ENCODE measurements at regions not wholly inside any gene's neighbourhood (a gene's known extent, or its start where the extent isn't known, plus 50 kb on each side); places are given as distances from the start of the nearest gene placed in this dataset.

DNA sequence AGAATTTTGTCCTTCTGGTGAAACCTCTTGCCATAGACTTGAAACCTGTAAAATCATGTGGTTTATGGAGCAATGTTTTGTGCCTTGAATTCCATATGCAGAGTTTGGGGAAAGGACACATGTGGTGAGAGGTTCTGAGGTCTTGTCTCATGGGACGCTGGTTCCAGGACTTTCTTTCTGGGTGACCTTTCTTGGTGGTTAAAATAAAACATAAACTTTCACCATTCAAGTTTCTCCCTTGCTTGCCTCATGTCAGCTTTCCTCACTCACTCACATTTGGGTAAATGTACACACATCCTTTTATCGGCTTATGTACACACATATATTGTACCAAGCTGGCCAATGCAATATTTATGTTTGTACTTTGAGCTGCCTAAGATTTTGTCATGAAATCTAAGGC lies 144.9 kb upstream of the CELF2 start:
- DNase-seq, result no peak

DNA sequence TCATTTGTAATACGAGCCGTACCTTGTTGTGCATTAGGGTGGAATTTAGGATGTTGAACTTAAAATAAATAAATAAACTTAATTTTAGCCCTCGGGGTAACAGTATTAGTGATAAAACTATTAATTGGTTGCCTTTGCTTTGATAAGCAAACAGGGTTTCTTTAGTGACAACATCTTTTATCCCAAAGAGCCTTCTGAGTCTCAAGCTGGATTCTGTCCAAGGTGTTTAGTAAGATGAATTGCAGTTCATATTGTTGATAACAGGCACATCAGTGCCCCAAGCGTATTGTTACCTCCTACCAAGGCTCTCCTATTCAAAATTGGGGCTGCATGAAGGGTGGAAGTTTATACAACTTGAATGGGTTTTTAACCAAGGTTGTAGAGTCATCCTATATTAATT lies 144.4 kb upstream of the CELF2 start:
- no peak for DNase-seq

DNA sequence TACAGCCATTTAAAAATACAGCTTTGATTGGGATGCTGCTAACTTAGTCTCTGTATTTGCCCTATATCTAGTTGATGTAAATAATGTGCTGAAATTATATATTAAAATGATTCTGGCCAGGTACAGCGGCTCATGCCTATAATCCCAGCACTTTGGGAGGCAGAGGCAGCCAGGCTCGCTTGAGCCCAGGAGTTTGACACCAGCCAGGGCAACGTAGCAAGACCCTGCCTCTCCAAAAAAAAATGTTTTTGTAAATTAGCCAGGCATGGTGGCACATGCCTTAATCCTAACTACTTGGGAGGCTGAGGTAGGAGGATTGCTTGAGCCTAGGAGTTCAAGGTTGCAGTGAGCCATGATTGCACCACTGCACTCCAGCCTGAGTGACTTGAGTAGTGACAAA lies 143.8 kb upstream of the CELF2 start:
- DNase-seq, result no peak

DNA sequence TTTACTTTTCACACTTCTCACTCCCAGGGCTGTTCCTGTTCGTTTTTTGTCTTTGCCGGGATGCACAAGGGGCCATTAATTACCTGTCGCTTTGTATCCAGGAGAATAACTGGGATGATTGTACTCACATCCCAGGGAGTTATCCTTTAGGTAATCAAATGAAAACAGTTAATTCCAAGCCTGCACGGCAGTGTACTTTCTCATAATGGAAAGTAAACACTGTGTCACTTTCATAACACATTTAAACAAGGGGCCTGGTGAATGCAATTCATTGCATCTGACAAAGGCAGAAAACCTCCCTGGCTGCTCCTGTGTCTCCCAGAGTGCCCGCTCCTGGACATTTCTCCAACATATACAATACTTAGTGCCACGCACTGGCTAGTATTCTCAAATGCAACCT lies 138.7 kb upstream of the CELF2 start:
- no peak for DNase-seq

DNA sequence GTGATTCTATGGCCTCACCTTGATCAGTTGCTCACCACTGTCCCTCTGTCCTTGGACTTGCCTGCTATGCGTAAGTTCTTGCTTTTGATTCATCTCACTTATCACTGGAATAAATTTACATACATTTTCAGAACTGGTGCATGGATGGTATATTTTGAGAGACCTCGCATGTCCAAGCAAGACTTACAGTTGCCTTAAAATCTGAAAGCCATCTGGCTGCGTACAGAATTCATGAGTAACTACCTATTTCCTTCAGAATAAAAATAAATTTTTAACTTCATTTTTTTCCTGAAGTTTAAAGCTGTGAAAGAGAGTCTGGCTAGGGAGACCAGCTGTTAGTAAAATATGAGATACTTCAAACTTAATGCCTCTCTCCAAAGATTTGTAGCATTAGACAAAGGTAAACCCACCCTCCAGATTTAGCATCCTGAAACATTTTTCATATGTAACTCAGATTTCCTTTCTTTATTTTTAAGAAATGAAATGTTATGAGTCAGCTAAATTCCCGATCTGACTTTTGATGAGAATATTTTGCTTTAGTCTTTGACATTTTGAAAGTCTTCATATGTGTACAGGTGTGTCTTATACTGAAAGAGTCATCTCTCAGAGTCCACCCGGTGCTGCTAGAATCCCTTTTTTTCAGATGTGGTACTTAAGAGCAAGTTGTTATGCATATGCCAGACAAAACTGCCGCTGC lies 136.4 kb upstream of the CELF2 start:
- no peak for DNase-seq

DNA sequence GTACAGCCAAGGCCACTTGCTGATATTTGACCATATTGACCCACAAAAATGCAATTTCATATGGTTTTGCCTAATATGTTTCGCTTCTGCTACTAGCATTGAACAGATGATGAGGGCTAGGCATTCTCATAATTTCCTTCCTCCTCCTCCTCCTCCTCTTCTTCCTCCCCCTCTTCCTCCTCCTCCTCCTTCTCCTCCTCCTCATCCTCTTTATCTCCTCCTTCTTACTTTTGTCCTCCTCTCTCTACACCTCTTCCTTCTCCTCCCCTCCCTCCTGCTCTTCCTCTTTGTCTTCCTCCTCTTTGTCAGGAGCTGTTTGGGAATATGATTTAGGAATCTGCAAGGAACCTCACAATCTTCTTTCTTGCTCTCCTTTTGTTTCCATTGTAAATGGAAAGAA lies 133.9 kb upstream of the CELF2 start:
- no peak for DNase-seq

DNA sequence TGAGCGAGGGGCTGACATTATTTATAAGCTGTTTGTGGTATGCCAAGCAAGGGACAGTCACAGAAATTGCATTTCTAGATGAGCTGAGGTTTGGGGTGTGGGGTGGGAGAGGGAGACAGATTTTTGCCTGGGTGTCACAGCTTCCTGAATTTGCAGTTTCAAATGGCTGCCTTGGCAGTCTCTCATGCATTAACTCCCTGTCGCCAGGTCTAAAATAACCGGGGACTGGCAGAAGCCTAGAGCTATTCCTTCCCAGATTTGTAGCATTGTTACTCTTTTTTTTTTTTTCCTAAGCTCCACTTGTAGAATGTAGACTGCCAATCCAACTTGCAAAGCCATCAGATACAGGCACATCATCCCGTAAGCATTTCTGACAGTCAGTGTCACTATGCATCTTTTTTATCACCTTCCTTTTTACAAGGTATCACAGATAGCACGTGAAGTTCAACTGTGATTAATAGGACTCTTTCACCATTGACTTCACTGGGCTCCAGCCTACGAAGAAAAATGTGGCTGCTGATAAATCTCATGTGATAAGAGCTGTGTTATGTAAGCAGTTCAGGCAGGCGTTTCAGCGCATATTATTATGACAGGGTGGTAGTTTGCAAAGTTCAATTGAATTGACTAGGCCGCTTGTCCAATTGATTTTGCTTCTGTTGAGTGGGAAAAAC lies 130.7 kb upstream of the CELF2 start:
- DNase-seq, result no peak

DNA sequence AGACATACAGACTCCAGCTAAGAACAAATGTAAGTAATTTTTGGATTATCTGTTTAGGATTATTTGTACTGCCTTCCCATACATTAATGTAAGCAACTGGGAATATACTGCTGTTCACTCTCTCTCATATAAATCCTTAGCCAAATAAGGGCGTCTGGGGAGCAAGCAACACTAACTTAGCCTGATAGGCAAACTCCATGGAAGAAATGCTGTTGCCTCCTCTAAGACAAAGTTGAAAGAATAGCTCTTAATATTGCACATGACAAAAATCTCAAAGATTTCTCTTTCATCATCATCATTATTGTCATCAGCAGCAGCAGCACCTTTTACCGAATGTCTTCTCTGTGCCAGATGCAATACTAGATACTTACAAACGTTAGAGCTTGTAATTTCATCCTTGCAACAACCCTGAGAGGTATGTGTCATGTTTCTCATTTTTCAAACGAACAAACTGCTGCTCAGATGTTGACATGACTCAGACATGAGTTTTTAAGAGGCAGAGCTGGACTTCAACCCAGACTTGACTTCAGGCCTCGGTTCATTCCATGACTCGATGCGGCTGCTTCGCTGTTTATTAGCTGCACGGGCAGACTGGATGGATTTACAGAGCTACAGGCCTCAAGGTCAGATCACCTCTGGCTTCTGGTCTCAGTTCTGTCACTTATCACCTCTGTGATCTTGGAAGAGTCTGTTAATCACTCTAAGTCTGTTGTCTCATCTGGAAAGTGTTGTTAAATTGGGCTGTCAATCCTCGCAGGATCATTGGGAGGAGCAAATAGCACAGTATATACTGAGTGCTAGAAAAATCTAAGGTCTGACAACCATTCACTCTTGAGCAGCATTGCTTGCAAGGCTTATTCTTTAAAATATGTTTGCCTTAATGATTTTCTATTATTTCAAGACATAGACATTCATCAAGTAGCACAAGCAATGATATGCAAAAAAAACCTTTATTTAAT lies 126.3 kb upstream of the CELF2 start:
- DNase-seq, result no peak

DNA sequence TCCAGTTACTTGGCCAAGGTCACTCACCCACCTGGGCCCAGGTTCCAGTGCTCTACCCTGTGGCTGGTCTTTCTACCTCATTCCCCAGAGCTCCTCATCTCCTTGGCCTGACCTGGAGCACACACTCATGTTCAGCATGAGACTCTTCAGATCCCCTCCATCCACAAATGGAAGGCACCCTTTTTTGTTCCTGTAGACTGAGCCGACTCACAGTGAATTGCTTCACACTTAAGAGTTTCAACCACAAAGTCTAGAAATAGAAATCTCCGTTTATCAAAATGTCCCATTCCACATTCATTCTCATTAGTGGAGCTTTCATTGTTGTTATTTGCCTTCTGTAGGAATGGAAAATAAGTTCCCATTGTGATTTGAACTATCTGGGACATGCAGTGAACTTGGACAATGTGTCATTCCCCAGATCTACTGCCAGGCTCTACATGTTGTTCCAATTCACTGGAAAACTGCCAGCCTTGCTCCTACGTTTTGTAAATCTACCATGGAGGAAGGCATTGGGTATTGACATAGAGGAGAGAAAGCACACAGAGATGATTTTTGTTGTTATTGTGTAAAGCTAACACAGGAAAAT lies 125.3 kb upstream of the CELF2 start:
- DNase-seq, result no peak

DNA sequence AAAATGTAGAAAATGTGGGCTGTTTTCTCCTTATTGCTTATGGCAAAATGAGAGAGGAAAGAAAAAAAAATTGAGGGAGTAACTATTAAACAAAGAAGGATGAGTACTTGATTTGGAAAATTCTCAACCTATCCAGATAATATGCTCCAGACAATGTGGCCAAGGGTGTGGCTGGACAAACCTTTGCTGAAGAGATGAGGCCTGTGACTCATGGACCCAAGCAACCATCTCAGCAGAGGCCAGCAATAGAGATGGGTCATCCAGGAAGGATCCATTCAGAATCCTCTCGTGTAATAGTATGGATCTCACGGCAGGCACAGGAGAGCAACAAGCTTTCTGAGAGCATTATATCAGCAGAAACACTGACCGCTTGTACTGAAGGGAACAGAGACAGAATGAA lies 120.3 kb upstream of the CELF2 start:
- no peak for DNase-seq

DNA sequence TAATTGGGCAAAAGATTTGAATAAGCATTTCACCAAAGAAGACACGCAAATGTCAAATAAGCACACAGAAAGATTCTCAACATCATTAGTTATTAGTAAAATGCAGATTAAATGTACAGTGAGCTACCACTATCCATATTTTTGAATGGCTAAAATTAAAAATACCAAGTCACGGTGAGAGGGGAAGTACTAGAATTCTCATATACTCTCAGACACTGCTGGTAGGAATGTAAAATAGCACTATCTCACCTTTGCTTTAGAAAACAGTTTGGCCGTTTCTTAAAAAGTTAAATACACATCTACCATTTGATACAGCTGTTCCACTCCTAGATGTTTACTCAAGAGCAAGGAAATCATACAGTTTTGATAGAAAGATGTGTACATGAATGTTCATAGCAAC lies 115.8 kb upstream of the CELF2 start:
- no peak for DNase-seq

DNA sequence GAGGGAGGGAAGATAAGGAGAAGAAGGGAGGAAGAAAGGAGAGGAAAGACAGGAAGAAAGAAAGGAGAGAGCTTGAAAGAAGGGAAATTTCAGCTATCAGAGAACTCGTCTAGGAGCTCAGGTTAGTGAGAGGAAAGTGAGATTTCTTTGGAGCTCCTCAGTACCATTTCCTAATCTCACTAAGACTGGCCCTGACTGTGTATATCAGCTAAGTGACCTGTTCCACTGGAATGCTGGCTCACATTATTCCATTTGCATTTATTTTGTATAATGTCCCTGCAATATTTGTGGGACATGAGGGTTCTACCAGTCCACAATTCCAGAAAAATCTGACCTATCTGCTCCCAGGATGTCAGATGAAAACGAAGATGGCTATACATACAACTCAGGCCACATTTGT lies 114.7 kb upstream of the CELF2 start:
- DNase-seq, result no peak

DNA sequence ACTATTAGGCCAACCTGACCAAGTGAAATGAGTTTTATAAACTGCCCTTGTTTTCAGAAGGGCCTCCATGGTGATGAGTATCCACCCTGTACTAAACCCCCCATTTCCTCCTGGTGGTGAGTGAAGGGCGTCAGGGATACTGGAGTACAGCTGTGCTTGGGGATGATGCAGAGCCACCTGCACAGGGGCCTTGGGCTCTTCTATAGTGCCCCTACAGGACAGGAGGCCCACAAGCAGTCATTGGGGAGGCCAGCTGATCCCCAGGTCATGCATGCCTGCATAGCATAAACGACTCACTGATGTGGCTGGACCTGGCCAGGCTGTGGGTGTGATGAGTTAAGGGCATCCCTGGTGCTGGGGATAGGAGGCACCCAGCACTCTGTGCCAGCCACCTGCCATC lies 114.1 kb upstream of the CELF2 start:
- no peak for DNase-seq

DNA sequence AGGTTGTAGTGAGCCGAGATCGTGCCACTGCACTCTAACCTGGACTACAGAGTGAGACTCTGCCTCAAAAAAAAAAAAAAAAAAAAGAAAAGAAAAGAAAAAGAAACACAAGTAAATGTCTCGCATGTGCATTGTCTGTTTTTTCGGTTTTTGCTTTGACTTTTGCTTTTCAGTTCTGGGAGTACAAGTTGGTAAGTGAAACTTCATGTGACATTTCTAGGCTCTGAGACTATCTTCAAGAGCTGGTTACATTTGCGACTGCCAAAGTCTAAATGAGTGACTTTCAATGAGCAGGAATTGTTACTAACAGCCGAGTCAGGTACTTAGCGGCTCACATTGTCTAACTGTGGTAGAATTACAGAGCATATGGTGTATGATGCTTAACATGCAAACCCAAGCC lies 107.0 kb upstream of the CELF2 start:
- DNase-seq, result no peak

DNA sequence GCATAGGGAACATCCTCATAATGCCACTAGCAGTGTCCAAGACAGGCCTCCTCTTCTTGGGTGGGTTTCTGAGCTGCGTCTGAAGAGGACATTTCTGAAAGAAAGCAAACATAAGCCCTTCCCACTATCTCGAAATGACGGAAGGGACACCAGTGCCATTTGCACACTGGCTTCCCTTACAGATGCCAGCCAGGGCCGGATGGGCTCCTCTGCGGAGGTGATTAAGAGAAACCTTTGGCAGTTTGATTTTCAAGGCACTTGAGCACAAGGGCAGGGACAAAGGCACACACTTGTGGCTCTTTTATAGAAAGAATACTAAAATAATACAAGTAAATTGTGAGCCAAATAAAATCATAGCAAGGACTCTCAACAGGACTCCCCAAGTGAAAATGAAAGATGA lies 106.6 kb upstream of the CELF2 start:
- DNase-seq, result no peak

DNA sequence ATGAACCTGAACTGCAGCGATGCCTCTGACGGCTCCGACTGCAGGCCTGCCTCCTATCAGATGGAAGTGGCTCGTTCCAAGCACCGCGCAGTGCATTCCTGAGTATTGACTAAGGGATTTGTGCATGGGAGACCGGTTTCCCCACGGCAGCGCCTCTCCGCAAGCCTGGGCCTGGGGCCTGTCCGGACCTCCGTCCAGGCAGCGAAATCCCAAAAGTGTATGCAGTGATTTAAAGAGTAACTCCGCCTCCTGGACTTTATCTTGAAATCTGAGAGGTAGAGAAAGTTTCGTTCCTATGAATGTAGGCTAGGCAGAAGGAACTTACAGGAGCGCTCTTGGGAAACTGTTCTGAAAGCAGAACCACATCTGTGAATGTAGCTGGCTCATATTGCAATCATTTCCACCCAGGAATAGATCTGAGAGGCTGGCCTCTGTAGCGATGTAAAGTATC lies 106.2 kb upstream of the CELF2 start:
- DNase-seq, result no peak

DNA sequence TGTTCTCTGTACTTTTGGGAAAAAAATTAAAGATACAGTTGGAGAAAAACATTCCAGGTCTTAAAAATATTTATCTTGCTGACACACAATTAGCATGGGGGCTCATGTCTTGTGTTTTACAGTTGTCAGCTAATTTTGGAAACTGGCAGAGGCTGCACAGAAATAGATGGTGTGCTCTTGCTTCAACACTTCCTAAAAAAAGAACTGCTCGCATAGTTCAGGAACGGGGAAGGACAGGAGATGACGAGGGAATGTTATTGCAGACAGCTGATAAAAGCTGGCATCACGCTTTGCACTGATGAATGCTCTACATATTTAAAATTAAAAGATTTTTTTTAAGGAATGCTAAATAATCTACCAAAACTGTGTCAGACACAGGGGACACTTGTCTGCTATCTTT lies 103.5 kb upstream of the CELF2 start:
- DNase-seq, result no peak

DNA sequence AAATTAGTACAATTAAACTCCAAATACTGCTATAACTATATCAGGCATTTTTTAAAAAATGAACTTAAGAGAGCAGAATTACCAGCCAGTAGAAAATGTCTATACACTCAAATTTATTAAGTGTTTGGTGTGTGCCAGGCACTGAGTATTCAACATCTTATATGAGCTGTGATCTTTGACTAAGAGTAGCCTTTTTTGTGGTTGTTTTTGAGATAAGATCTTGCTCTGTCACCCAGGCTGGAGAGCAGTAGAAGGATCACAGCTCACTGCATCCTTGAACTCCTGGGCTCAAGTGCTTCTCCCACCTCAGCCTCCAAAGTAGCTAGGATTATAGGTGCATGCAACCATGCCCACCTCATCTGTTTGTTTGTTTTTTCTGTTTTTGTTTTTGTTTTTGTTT lies 102.5 kb upstream of the CELF2 start:
- DNase-seq, result no peak

DNA sequence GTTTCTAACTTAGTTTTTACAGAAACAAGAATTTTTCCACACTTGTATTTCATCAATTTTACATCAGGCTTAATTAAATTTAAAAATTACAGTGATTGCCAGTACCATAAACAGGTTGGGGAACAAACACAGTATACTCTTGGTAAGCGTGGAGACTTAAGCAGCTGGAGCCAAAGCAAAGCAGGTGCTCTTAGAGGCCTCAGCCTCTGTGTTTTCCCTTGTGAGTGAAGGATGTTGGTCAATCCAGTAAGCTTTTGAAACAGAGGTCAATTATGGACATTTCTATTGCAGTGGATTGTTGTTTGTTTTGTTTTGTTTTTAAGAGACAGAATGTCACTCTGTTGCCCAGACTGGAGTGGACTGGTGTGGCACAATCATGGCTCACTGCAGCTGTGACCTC lies 100.6 kb upstream of the CELF2 start:
- no peak for DNase-seq

DNA sequence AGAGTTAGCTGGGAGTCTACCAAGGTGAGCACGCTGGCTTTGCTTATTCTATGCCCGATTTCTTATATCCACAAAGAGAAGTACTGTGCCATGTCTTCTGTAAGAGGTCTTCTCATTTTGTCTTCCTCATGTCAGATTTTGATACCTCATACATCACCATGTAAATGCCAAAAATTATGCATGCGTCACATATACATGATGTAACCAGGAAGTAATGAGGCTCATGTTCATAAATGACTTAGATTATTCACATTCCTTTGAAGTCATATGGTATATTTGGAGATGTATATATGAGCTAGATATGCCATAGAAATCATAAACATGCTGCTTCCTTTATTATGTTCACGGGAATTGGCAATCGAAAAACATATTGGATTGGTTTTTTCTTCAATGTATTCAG lies 97.7 kb upstream of the CELF2 start:
- no peak for DNase-seq

DNA sequence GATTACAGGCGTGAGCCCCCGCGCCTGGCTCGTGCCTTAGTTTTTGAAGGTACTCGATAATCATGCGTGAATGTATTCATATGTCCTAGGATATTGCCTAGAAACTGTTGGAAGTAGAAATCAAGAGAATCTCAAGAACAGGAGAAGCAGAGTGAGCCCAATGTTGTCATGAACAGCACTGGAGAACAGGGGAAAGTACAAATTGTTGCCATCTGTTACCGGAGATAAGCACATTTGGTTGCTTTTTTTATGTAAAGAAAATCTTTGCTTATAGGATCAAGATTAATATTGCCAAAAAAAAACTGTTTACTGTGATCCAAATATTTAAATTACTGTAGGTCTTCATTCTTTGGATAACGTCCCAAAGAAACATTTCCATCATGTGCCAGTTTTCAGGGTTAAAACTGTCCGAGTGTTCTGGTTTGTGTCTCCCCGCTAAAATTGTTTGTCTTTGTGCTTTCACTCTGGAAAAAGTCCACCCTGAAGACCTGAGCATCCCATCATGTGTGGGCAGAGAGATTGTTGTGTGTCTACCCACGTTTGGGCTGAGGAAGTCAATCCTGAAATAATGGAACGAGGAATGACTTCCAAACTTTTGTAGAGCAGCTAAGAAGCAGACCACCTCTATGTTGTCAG lies 95.7 kb upstream of the CELF2 start:
- no peak for DNase-seq

DNA sequence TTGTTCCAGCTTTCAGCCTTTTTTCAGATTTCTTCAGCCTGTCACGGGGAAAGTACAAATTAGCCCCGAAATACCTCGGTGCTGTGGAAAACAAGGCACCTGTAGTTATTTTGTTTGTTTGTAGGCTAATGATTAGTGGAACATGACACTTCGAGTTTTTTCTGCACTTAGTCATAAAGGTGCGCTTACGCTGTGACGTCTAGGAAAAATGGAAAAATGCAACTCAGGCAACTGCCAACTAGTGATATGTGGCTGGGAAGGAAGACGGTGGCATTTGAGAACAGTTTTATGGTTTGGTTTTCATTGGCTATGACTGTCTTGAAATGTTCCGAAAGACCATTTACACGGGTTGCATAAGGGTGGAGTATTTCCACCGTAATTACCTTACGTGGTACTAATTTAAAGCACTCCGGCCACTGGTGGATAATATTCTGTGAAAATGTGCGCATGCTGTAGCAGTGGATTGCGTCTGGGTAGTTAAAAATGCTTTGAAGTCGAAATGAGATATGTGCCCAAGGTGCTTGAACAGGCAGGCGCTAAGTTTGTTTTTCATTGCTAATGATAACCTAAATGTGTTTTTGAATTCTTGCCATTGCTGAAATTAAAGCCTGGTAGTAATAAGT lies 94.5 kb upstream of the CELF2 start:
- DNase-seq, result no peak

DNA sequence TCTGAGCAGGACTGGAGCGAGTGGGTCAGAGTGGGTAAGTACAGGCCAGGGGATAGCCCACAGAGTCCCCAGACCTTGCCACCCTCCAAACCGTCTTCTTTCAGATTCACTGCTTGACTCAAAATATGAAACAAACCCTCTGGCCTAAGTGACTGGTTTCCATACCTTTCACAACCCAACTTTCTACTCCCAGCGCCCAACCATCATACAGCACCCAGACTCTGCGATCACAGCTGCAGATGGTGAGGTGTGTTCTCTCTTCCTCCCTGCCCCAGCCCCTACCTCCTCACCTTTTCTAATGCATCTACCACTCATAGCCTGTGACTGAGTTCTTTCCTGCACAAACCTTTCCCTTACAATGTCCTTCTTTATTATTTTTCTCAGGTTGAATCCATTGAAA lies 92.0 kb upstream of the CELF2 start:
- no peak for DNase-seq

All from DMS79 treated with DMSO at 0.1 percent for 48 hours (cell line).